WI38 (cell line): ENCODE measurements at regions not wholly inside any gene's neighbourhood (a gene's known extent, or its start where the extent isn't known, plus 50 kb on each side); places are given as distances from the start of the nearest gene placed in this dataset.

Source experiments
- H3K4me3 ChIP-seq: 2 replicates; pipeline ENCODE4 v1.5.1; 2011; ENCODE audit warnings: low read depth, mild to moderate bottlenecking, control low read depth, low read length
- CTCF ChIP-seq: IDR thresholded peaks from 2 replicates; pipeline ENCODE4 v1.5.1; 2012; ENCODE audit warnings: low read depth, mild to moderate bottlenecking, control low read depth, low read length

- H3K4me3 ChIP-seq = no peak overlapping the region
- TF ChIP-seq CTCF = no peak
Measured at GRCh38 chr22:48545987-48546386, 1281.7 kb downstream of the BRD1 start.

- TF ChIP-seq CTCF = no peak
- no peak overlapping the region for H3K4me3 ChIP-seq
Measured at GRCh38 chr22:48541401-48542098, 1286.1 kb downstream of the BRD1 start.

- TF ChIP-seq CTCF = no peak
Measured at GRCh38 chr22:48539261-48539660, 1288.4 kb downstream of the BRD1 start.

GRCh38 chr22:48538291-48538820, 1289.3 kb downstream of the BRD1 start:
- TF ChIP-seq CTCF = no peak
- no peak overlapping the region for H3K4me3 ChIP-seq

More at GRCh38 chr22:48539261-48539660, 1288.4 kb downstream of the BRD1 start:
- H3K4me3 ChIP-seq = no peak overlapping the region

GRCh38 chr22:48537343-48537680, 1290.4 kb downstream of the BRD1 start:
- no peak overlapping the region for H3K4me3 ChIP-seq
- no peak for TF ChIP-seq CTCF

GRCh38 chr22:48536541-48537342, 1290.9 kb downstream of the BRD1 start:
- H3K4me3 ChIP-seq = no peak overlapping the region
- TF ChIP-seq CTCF = no peak
